HG03378 (cell line): ENCODE measurements at regions not wholly inside any gene's neighbourhood (a gene's known extent, or its start where the extent isn't known, plus 50 kb on each side); places are given as distances from the start of the nearest gene placed in this dataset.

Experiments used
- ATAC-seq: cut with Tn5 transposase; IDR thresholded peaks from one replicate; pipeline ENCODE4 v1.9.1; 2021; ENCODE audit warnings: mild to moderate bottlenecking, moderate library complexity; ENCODE audit not compliant: unreplicated experiment

GRCh38 chrX:26411045-26411444, 195.1 kb downstream of the MAGEB5 start:
- ATAC-seq = no peak

- no peak for ATAC-seq
Measured at GRCh38 chrX:26409636-26410035, 193.7 kb downstream of the MAGEB5 start.

GRCh38 chrX:26387906-26388305, 171.9 kb downstream of the MAGEB5 start:
- ATAC-seq = no peak

- ATAC-seq = no peak
Measured at GRCh38 chrX:26376037-26376708, 160.2 kb downstream of the MAGEB5 start.

- no peak for ATAC-seq
Measured at GRCh38 chrX:26375346-26375745, 159.4 kb downstream of the MAGEB5 start.

GRCh38 chrX:26373829-26374228, 157.9 kb downstream of the MAGEB5 start:
- no peak for ATAC-seq

- ATAC-seq = no peak
Measured at GRCh38 chrX:26352891-26353430, 137.0 kb downstream of the MAGEB5 start.

GRCh38 chrX:26347171-26347570, 131.2 kb downstream of the MAGEB5 start:
- no peak for ATAC-seq

GRCh38 chrX:26334232-26334631, 118.3 kb downstream of the MAGEB5 start:
- ATAC-seq = no peak

GRCh38 chrX:26328608-26329319, 112.8 kb downstream of the MAGEB5 start:
- no peak for ATAC-seq

GRCh38 chrX:26309262-26309661, 93.3 kb downstream of the MAGEB5 start:
- no peak for ATAC-seq

GRCh38 chrX:26295425-26295824, 79.5 kb downstream of the MAGEB5 start:
- no peak for ATAC-seq

- no peak for ATAC-seq
Measured at GRCh38 chrX:26286836-26287235, 70.9 kb downstream of the MAGEB5 start.
